ENCODE measurements at regions not wholly inside any gene's neighbourhood (a gene's known extent, or its start where the extent isn't known, plus 50 kb on each side); places are given as distances from the start of the nearest gene placed in this dataset.

- no peak overlapping the region for H3K4me3 ChIP-seq (ENCODE audit: low read depth, low read length)
- no peak for DNase-seq (ENCODE audit: low read depth, low spot score)
- TF ChIP-seq, protein P1, sequence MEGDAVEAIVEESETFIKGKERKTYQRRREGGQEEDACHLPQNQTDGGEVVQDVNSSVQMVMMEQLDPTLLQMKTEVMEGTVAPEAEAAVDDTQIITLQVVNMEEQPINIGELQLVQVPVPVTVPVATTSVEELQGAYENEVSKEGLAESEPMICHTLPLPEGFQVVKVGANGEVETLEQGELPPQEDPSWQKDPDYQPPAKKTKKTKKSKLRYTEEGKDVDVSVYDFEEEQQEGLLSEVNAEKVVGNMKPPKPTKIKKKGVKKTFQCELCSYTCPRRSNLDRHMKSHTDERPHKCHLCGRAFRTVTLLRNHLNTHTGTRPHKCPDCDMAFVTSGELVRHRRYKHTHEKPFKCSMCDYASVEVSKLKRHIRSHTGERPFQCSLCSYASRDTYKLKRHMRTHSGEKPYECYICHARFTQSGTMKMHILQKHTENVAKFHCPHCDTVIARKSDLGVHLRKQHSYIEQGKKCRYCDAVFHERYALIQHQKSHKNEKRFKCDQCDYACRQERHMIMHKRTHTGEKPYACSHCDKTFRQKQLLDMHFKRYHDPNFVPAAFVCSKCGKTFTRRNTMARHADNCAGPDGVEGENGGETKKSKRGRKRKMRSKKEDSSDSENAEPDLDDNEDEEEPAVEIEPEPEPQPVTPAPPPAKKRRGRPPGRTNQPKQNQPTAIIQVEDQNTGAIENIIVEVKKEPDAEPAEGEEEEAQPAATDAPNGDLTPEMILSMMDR (IDR thresholded peaks at IDR 0.05; ENCODE audit: insufficient read depth, low read length, missing control alignments), result no peak
- CTCF ChIA-PET, result no interaction called here
- POLR2A ChIA-PET, result no interaction called here
Observed at GRCh38 chr6:1491025-1491424, 101.6 kb downstream of the FOXF2 start.

DNA sequence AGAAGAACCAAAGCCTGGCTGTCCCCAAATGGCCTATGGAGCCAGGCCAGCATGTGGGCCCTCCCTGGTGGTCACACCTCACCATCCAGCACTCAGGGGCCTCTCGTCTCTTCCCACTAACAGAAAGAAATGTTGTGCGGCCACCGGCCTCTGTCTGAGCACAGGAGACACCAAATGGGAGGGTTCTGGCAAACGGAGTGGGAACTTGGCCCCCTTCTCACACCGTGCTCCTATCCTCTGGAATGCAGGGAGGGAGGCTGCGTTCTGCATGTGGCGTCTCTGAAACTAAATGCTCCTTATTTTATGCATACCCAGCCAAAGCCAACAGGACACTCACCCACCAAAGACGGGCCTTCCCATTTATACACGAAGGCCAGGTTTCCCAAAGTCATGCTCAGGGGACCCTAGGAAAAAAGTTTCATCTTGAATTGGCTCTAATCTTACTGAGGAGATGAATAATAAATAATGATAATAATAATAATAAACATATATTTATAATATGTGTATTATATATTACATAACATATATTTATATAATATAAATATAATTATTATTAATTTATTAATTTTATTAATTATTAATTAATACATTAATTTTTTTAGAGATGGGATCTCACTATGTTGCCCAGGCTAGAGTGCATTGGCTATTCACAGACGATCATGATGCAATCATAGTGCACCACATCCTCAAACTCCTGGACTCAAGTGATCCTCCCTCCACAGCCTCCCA lies 102.4 kb downstream of the FOXF2 start:
- POLR2A ChIA-PET, result no interaction called here
- DNase-seq (ENCODE audit: low read depth, low spot score), result no peak

DNA sequence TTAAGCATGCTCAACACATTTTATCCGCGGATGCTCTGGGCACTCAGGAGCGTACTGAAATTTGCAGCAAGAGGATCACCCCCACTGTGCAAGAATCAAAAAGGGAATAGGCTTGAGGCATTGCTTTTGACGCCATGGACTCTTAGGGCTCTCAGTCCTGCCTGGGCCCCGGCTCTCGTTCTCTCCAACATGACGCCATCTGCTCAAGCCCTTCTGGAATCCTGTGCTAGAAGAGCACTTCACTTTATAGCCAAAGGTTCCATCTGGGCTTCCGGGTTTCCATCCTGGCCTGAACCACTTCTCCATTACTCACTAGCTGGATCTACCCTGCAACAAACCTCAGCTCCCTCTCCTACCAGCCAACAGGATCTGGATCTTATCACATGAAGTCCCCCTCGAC lies 105.3 kb downstream of the FOXF2 start:
- no peak overlapping the region for H3K4me3 ChIP-seq (ENCODE audit: low read depth, low read length)
- POLR2A ChIA-PET, result no interaction called here
- TF ChIP-seq, protein P1 (IDR thresholded peaks at IDR 0.05; ENCODE audit: insufficient read depth, low read length, missing control alignments), result no peak
- CTCF ChIA-PET, result no interaction called here
- DNase-seq (ENCODE audit: low read depth, low spot score), result no peak

More for the DNA sequence above, 102.4 kb downstream of the FOXF2 start:
- CTCF ChIA-PET, result no interaction called here
- TF ChIP-seq, protein P1 (IDR thresholded peaks at IDR 0.05; ENCODE audit: insufficient read depth, low read length, missing control alignments), result no peak
- no peak overlapping the region for H3K4me3 ChIP-seq (ENCODE audit: low read depth, low read length)

DNA sequence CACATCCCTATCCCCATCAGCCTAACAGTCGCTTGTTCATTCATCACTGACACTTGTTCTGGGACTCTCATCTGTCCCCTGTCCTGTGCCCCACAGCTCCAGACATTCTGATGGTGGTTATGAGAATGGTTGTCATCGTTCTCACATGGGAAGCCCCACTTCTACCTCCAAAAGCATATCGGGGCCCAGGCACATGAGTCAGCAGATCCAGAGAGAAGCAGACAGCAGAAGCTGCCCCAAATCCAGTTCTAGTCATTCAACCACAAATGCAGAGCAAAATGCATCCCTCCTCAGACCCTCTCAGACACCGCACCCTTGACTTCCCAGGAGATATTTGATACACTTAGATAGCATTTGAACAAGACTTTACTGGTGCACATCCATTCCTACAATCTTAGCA lies 106.0 kb downstream of the FOXF2 start:
- H3K4me3 ChIP-seq (ENCODE audit: low read depth, low read length), result no peak overlapping the region
- ChIA-PET POLR2A (no interaction called here), CTCF (no interaction called here)
- DNase-seq (ENCODE audit: low read depth, low spot score), result no peak
- TF ChIP-seq, protein P1 (IDR thresholded peaks at IDR 0.05; ENCODE audit: insufficient read depth, low read length, missing control alignments), result no peak

DNA sequence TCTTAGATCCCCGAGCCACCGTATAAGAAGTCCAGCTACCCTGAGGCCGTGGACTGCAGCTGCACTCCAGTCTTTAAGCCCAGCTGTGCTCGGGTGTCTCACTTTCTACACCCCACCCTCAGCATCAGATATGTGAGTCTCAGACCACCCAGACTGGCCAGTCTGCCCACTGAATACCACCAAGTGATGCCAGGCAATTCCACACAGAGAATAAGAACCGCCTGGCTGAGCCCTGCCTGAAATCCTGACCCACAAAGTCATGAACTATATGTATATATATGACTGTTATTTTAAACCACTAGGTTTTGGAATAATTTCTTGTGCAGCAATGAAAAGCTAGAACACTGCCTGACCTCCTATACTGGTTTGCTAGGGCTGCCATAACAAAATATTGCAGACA lies 106.7 kb downstream of the FOXF2 start:
- CTCF ChIA-PET, result no interaction called here
- POLR2A ChIA-PET, result no interaction called here
- TF ChIP-seq, protein P1 (IDR thresholded peaks at IDR 0.05; ENCODE audit: insufficient read depth, low read length, missing control alignments), result no peak
- no peak overlapping the region for H3K4me3 ChIP-seq (ENCODE audit: low read depth, low read length)
- DNase-seq (ENCODE audit: low read depth, low spot score), result no peak

DNA sequence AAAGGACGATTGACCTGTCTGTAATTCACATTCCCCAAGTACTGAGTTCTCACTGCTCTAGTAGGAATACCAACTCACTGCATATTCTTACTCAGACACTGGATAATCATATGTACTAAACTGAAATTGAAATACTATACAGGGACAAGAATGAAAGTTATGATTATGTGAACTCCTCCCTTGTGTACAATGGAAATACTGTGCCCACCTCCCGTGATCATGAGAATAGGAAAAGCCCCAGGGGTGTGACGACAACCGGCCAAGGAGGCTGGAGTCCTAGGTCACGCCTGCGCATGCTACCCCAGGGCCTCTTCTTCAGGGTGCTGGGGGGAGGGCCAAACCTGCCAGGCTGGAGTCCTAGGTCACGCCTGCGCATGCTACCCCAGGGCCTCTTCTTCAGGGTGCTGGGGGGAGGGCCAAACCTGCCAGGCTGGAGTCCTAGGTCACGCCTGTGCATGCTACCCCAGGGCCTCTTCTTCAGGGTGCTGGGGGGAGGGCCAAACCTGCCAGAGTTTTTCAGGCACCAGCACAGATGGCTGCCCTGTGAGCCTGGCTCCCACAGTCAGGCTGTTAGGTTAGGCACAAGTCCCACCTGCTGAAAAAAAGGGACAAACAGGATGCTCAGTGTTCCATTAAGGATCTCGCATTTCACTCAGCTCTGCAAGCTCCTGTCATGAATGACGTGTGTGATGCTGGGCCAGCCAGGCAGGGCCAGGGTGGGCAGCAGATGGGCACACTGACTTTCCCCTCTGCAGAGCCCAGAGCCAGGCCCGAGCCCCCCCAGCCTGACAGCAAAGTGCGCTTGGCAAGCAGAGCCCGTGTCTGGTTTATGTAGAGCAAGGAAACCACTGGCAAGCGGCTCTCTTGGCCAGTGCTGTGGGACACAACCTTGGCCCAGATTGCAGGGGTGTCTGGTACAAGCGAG lies 107.7 kb downstream of the FOXF2 start:
- no peak overlapping the region for H3K4me3 ChIP-seq (ENCODE audit: low read depth, low read length)
- CTCF ChIA-PET, result interaction anchor here (1.2 kb wide), 1 partner anchor 27 kb away, joined by 4 read pairs; no protein-coding TSS in a partner anchor
- TF ChIP-seq, protein P1 (IDR thresholded peaks at IDR 0.05; ENCODE audit: insufficient read depth, low read length, missing control alignments), result no peak
- no peak for DNase-seq (ENCODE audit: low read depth, low spot score)
- POLR2A ChIA-PET, result no interaction called here
